Body of pancreas (tissue), 4 donors: ENCODE measurements at regions not wholly inside any gene's neighbourhood (a gene's known extent, or its start where the extent isn't known, plus 50 kb on each side); places are given as distances from the start of the nearest gene placed in this dataset.

Experiments used
- POLR2A ChIP-seq, 3 donors: fragments of 450-650 bp; IDR thresholded peaks; one replicate each; pipeline ENCODE4 v1.6.1; 2016; ENCODE audit warnings: antibody characterized with exemption in 3 of 3, mild to moderate bottlenecking in 2 of 3
- TF ChIP-seq, protein P1 (sequence below), 7 experiments: fragments of 450-650 bp in 4 of 7; fragments of 200-600 bp in 3 of 7; sonication (generic) in 3 of 7; IDR thresholded peaks; one replicate each; pipeline ENCODE4 v1.5.1; 2016 to 2019; ENCODE audit warnings: antibody characterized with exemption in 7 of 7

DNA sequence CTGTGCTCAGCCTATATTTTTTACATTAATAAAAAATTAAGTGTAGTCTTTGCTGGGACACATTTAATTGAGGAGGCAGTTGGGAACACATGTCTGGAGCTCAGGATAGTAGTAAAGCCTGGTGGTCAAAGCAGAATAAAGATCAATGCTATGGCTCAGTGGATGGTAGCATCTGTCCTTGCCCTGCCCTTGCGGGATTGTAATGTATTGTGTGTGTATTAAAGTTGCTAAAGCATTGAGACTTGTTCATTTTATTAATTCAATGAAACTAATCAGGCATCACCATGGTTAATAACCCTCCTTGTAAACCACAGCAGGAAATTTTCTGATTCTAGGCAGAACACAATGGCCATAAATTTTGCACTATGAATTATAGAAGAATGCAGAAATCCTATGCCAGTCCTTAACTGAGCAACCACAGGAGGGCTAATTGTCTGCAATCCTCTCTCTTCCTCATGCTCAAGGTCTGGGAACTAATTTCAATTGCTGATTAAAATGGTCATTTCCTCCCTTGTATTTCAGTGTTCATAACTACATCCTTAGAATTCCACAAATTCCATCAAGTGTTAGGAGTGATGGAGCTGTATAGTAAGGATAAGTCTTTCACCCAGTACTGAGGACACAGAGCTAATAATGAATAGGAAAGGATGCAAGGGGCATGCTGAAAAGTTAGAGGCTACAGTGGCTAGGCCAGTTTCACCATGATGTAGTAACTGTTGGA lies 403.2 kb upstream of the DDI1 start:
- TF ChIP-seq, protein P1, sequence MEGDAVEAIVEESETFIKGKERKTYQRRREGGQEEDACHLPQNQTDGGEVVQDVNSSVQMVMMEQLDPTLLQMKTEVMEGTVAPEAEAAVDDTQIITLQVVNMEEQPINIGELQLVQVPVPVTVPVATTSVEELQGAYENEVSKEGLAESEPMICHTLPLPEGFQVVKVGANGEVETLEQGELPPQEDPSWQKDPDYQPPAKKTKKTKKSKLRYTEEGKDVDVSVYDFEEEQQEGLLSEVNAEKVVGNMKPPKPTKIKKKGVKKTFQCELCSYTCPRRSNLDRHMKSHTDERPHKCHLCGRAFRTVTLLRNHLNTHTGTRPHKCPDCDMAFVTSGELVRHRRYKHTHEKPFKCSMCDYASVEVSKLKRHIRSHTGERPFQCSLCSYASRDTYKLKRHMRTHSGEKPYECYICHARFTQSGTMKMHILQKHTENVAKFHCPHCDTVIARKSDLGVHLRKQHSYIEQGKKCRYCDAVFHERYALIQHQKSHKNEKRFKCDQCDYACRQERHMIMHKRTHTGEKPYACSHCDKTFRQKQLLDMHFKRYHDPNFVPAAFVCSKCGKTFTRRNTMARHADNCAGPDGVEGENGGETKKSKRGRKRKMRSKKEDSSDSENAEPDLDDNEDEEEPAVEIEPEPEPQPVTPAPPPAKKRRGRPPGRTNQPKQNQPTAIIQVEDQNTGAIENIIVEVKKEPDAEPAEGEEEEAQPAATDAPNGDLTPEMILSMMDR (IDR thresholded peaks at IDR 0.05) = no peak
- TF ChIP-seq POLR2A (IDR thresholded peaks at IDR 0.05) = no peak
